HG02678 (cell line): ENCODE measurements at regions not wholly inside any gene's neighbourhood (a gene's known extent, or its start where the extent isn't known, plus 50 kb on each side); places are given as distances from the start of the nearest gene placed in this dataset.
"Not testable (repeated sequence)": the region's sequence is repeated elsewhere in the genome, so short reads cannot be mapped to it uniquely, and the experiment has no call there.

Experiments
- ATAC-seq: cut with Tn5 transposase; IDR thresholded peaks from one replicate; pipeline ENCODE4 v1.9.1; 2021; ENCODE audit warnings: mild to moderate bottlenecking, moderate library complexity; ENCODE audit not compliant: unreplicated experiment

GRCh38 chr6:149234051-149234962 lies 83.2 kb upstream of the TAB2 start:
- ATAC-seq = no peak

- ATAC-seq = peak; percentile 84
Observed at GRCh38 chr6:149235130-149235561, 82.4 kb upstream of the TAB2 start.

GRCh38 chr6:149236589-149236988 lies 80.9 kb upstream of the TAB2 start:
- no peak for ATAC-seq

GRCh38 chr6:149237464-149237863 lies 80.0 kb upstream of the TAB2 start:
- ATAC-seq = no peak

- ATAC-seq = no peak
Observed at GRCh38 chr6:149239573-149240209, 77.8 kb upstream of the TAB2 start.

GRCh38 chr6:149242883-149243282 lies 74.6 kb upstream of the TAB2 start:
- ATAC-seq = no peak

- no peak for ATAC-seq
Observed at GRCh38 chr6:149244105-149244504, 73.4 kb upstream of the TAB2 start.

GRCh38 chr6:149246691-149247384 lies 70.7 kb upstream of the TAB2 start:
- peak; percentile 97 for ATAC-seq

- ATAC-seq = no peak
Observed at GRCh38 chr6:149247385-149247763, 70.1 kb upstream of the TAB2 start.

GRCh38 chr6:149248263-149248662 lies 69.2 kb upstream of the TAB2 start:
- ATAC-seq = not testable (repeated sequence)

GRCh38 chr6:149248693-149249369 lies 68.7 kb upstream of the TAB2 start:
- ATAC-seq = no peak

GRCh38 chr6:149249370-149250357 lies 67.8 kb upstream of the TAB2 start:
- no peak for ATAC-seq

GRCh38 chr6:149250951-149251350 lies 66.6 kb upstream of the TAB2 start:
- ATAC-seq = no peak

- no peak for ATAC-seq
Observed at GRCh38 chr6:149252622-149253021, 64.9 kb upstream of the TAB2 start.

- ATAC-seq = no peak
Observed at GRCh38 chr6:149254253-149254652, 63.3 kb upstream of the TAB2 start.

- ATAC-seq = no peak
Observed at GRCh38 chr6:149259753-149260152, 57.8 kb upstream of the TAB2 start.

GRCh38 chr6:149260214-149260874 lies 57.2 kb upstream of the TAB2 start:
- ATAC-seq = no peak

- ATAC-seq = no peak
Observed at GRCh38 chr6:149261364-149262040, 56.0 kb upstream of the TAB2 start.

- ATAC-seq = no peak
Observed at GRCh38 chr6:149263321-149263720, 54.2 kb upstream of the TAB2 start.
